CD14-positive monocyte (primary cell): ENCODE measurements at regions not wholly inside any gene's neighbourhood (a gene's known extent, or its start where the extent isn't known, plus 50 kb on each side); places are given as distances from the start of the nearest gene placed in this dataset.

Experiments
- DNase-seq, 3 donors: peaks; one replicate each; pipeline ENCODE4 v3.0.0-alpha.2; 2011 to 2022
- H2AFZ ChIP-seq: 2 replicates; pipeline ENCODE4 v1.6.0; 2012; ENCODE audit warnings: mild to moderate bottlenecking, low read depth, low read length, inconsistent platforms; ENCODE audit not compliant: insufficient read depth, poor library complexity, severe bottlenecking
- H3K27ac ChIP-seq, 2 donors: 1 replicate in 1 of 2; 2 replicates in 1 of 2; pipeline ENCODE4 v1.5.1; 2012 to 2013; ENCODE audit warnings: low read length in 2 of 2, control low read depth in 1 of 2, inconsistent platforms in 1 of 2, low read depth in 1 of 2, mild to moderate bottlenecking in 1 of 2
- H3K27me3 ChIP-seq, 2 donors: one replicate each; pipeline versions ENCODE4 v1.6.0 to v1.6.1; 2011 to 2013; ENCODE audit warnings: low read length in 2 of 2; ENCODE audit not compliant: control insufficient read depth in 2 of 2, insufficient read depth in 2 of 2
- H3K36me3 ChIP-seq, 2 donors: replicated peaks in 1 of 2; 1 replicate in 1 of 2; 2 replicates in 1 of 2; pipeline versions ENCODE4 v1.5.1 to v1.6.1; 2012 to 2013; ENCODE audit warnings: low read length in 2 of 2, control low read depth in 1 of 2, inconsistent platforms in 1 of 2, mild to moderate bottlenecking in 1 of 2; ENCODE audit not compliant: insufficient read depth in 2 of 2, control insufficient read depth in 1 of 2
- H3K4me1 ChIP-seq, 2 donors: 1 replicate in 1 of 2; 2 replicates in 1 of 2; pipeline versions ENCODE4 v1.5.1 to v1.6.1; 2012 to 2013; ENCODE audit warnings: low read length in 2 of 2, control low read depth in 1 of 2, inconsistent platforms in 1 of 2, mild to moderate bottlenecking in 1 of 2, moderate library complexity in 1 of 2; ENCODE audit not compliant: insufficient read depth in 2 of 2, control insufficient read depth in 1 of 2
- H3K4me2 ChIP-seq: replicated peaks from 2 replicates; pipeline ENCODE3; 2012; ENCODE audit warnings: low read length, moderate library complexity, mild to moderate bottlenecking; ENCODE audit not compliant: poor library complexity, severe bottlenecking; ENCODE audit errors: extremely low read depth
- H3K4me3 ChIP-seq, 3 experiments: fragments of 200-600 bp in 1 of 3; sonication (generic) in 1 of 3; replicated peaks in 1 of 3; 1 replicate in 2 of 3; 2 replicates in 1 of 3; pipeline ENCODE4 v1.5.1; 2011 to 2013; ENCODE audit warnings: low read length in 3 of 3, mild to moderate bottlenecking in 3 of 3, control low read depth in 2 of 3, low read depth in 2 of 3, inconsistent platforms in 1 of 3, moderate library complexity in 1 of 3
- H3K79me2 ChIP-seq: 2 replicates; pipeline ENCODE4 v1.6.0; 2012; ENCODE audit warnings: mild to moderate bottlenecking, control low read depth, inconsistent platforms, low read length, moderate library complexity; ENCODE audit not compliant: insufficient read depth
- H3K9ac ChIP-seq: 2 replicates; pipeline ENCODE4 v1.6.0; 2017; ENCODE audit warnings: low read length, mild to moderate bottlenecking; ENCODE audit not compliant: insufficient read depth, poor library complexity, severe bottlenecking
- H3K9me3 ChIP-seq, 2 donors: replicated peaks in 1 of 2; 1 replicate in 1 of 2; 2 replicates in 1 of 2; pipeline versions ENCODE4 v1.5.1 to v1.6.1; 2012 to 2013; ENCODE audit warnings: low read length in 2 of 2, control low read depth in 1 of 2; ENCODE audit not compliant: control insufficient read depth in 1 of 2, insufficient read depth in 1 of 2
- H4K20me1 ChIP-seq: 2 replicates; pipeline ENCODE4 v1.6.0; 2012; ENCODE audit warnings: mild to moderate bottlenecking, low read length, control low read depth, moderate library complexity; ENCODE audit not compliant: insufficient read depth
- H3K27ac Mint-ChIP-seq, 7 donors: one replicate each; pipeline ENCODE4 v1.8.0; 2020; ENCODE audit warnings: mild to moderate bottlenecking in 7 of 7, mixed read lengths in 7 of 7, moderate library complexity in 6 of 7, inconsistent platforms in 2 of 7
- H3K27me3 Mint-ChIP-seq, 3 donors: one replicate each; pipeline ENCODE4 v1.8.0; 2021 to 2022; ENCODE audit warnings: low read depth in 3 of 3, mild to moderate bottlenecking in 3 of 3, mixed read lengths in 3 of 3, moderate library complexity in 3 of 3, inconsistent platforms in 1 of 3
- H3K36me3 Mint-ChIP-seq, 2 donors: one replicate each; pipeline ENCODE4 v1.8.0; 2020; ENCODE audit warnings: mixed read lengths in 2 of 2, inconsistent platforms in 1 of 2, mild to moderate bottlenecking in 1 of 2
- H3K4me1 Mint-ChIP-seq: one replicate; pipeline ENCODE4 v1.8.0; 2020; ENCODE audit warnings: mild to moderate bottlenecking, mixed read lengths
- H3K4me3 Mint-ChIP-seq, 2 donors: one replicate each; pipeline ENCODE4 v1.8.0; 2020; ENCODE audit warnings: mild to moderate bottlenecking in 2 of 2, mixed read lengths in 2 of 2, moderate library complexity in 1 of 2
- H3K9me3 Mint-ChIP-seq, 7 donors: one replicate each; pipeline ENCODE4 v1.8.0; 2020 to 2022; ENCODE audit warnings: mixed read lengths in 7 of 7, mild to moderate bottlenecking in 6 of 7, moderate library complexity in 6 of 7, inconsistent platforms in 2 of 7
- WGBS: methylation state at CpG from one replicate; pipeline ENCODE4 v1.1.5; 2013; ENCODE audit warnings: missing lambda C conversion rate; ENCODE audit not compliant: insufficient coverage; 5-methylcytosine and 5-hydroxymethylcytosine counted together
- intact Hi-C, 2 donors: fragments of 100-400 bp; cut with micrococcal nuclease; formaldehyde crosslinking; loops; one replicate each; pipeline versions ENCODE4 v1.15.0 to v1.15.1; 2023
- TF ChIP-seq, protein P1 (sequence below): fragments of 200-600 bp; IDR thresholded peaks from one replicate; pipeline ENCODE4 v1.8.0; 2022; ENCODE audit warnings: antibody characterized with exemption, mild to moderate bottlenecking

GRCh38 chr7:132049462-132050304, 493.3 kb upstream of the PODXL start:
- Histone ChIP-seq H3K9me3 (no peaks in the 10 kb centered on the region), H3K4me2 (no peak overlapping the region), H3K4me3 (no peak overlapping the region), H3K4me1 (no peaks in the 10 kb centered on the region), H4K20me1 (no peaks in the 10 kb centered on the region), H3K27ac (no peak overlapping the region), H3K79me2 (no peaks in the 10 kb centered on the region), H2AFZ (no peak overlapping the region), H3K36me3 (no peaks in the 10 kb centered on the region), H3K27me3 (no peaks in the 10 kb centered on the region), H3K9ac (no peak overlapping the region)
- WGBS: 70% methylated on average over 3 of the region's 9 CpGs
- no peaks in the 10 kb centered on the region for H3K4me1 Mint-ChIP-seq
- TF ChIP-seq, protein P1, sequence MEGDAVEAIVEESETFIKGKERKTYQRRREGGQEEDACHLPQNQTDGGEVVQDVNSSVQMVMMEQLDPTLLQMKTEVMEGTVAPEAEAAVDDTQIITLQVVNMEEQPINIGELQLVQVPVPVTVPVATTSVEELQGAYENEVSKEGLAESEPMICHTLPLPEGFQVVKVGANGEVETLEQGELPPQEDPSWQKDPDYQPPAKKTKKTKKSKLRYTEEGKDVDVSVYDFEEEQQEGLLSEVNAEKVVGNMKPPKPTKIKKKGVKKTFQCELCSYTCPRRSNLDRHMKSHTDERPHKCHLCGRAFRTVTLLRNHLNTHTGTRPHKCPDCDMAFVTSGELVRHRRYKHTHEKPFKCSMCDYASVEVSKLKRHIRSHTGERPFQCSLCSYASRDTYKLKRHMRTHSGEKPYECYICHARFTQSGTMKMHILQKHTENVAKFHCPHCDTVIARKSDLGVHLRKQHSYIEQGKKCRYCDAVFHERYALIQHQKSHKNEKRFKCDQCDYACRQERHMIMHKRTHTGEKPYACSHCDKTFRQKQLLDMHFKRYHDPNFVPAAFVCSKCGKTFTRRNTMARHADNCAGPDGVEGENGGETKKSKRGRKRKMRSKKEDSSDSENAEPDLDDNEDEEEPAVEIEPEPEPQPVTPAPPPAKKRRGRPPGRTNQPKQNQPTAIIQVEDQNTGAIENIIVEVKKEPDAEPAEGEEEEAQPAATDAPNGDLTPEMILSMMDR: peak; percentile 63
- no peaks in the 10 kb centered on the region for H3K9me3 Mint-ChIP-seq
- intact Hi-C loops: no loop called here
- no peak for DNase-seq
- H3K36me3 Mint-ChIP-seq: no peaks in the 10 kb centered on the region
- no peak overlapping the region for H3K4me3 Mint-ChIP-seq
- peaks cover 2 to 9% (median 6%) of the 10 kb centered on the region in 3 donors for H3K27me3 Mint-ChIP-seq
- no peak overlapping the region for H3K27ac Mint-ChIP-seq

GRCh38 chr7:132045481-132045980, 489.1 kb upstream of the PODXL start:
- H3K27me3 ChIP-seq: no peaks in the 10 kb centered on the region
- H3K36me3 ChIP-seq: no peaks in the 10 kb centered on the region
- DNase-seq: no peak
- H3K4me1 ChIP-seq: no peaks in the 10 kb centered on the region
- no peaks in the 10 kb centered on the region for H3K36me3 Mint-ChIP-seq
- H2AFZ ChIP-seq: no peak overlapping the region
- no peak overlapping the region for H3K27ac Mint-ChIP-seq
- H3K79me2 ChIP-seq: no peaks in the 10 kb centered on the region
- H3K27ac ChIP-seq: no peak overlapping the region
- H3K27me3 Mint-ChIP-seq: peaks cover 2 to 7% (median 3%) of the 10 kb centered on the region in 3 donors
- H3K9me3 ChIP-seq: no peaks in the 10 kb centered on the region
- H3K9ac ChIP-seq: no peak overlapping the region
- peaks cover 0 to 3% (median 0%) of the 10 kb centered on the region in 7 donors for H3K9me3 Mint-ChIP-seq
- no peak overlapping the region for H3K4me3 Mint-ChIP-seq
- H3K4me3 ChIP-seq: no peak overlapping the region
- no peaks in the 10 kb centered on the region for H4K20me1 ChIP-seq
- TF ChIP-seq, protein P1: no peak
- no peak overlapping the region for H3K4me2 ChIP-seq
- no peaks in the 10 kb centered on the region for H3K4me1 Mint-ChIP-seq
- intact Hi-C loops: no loop called here
- WGBS: no CpG with 5 or more reads among the region's 2 CpGs
